ENCODE measurements at regions not wholly inside any gene's neighbourhood (a gene's known extent, or its start where the extent isn't known, plus 50 kb on each side); places are given as distances from the start of the nearest gene placed in this dataset.

DNA sequence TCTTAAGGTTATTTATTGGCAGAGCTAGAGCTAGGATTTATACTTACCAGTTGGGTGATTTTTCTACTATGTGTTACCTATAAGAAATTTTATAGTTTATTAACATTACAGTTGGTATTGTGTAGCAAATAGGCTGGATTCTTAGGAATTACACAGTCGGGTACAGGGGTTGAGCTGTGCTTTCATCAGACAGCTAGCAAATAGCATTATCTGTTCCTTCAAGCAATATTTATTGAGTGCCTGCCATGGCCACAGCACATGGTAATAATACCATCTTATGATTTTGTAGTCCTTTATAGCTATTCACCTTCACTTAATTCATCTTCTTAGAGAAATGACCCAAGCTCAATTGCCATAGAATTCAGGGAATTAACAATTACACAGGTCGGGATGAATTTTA, 109.4 kb upstream of the PACRGL start (continued):
- TF ChIP-seq, protein P1, sequence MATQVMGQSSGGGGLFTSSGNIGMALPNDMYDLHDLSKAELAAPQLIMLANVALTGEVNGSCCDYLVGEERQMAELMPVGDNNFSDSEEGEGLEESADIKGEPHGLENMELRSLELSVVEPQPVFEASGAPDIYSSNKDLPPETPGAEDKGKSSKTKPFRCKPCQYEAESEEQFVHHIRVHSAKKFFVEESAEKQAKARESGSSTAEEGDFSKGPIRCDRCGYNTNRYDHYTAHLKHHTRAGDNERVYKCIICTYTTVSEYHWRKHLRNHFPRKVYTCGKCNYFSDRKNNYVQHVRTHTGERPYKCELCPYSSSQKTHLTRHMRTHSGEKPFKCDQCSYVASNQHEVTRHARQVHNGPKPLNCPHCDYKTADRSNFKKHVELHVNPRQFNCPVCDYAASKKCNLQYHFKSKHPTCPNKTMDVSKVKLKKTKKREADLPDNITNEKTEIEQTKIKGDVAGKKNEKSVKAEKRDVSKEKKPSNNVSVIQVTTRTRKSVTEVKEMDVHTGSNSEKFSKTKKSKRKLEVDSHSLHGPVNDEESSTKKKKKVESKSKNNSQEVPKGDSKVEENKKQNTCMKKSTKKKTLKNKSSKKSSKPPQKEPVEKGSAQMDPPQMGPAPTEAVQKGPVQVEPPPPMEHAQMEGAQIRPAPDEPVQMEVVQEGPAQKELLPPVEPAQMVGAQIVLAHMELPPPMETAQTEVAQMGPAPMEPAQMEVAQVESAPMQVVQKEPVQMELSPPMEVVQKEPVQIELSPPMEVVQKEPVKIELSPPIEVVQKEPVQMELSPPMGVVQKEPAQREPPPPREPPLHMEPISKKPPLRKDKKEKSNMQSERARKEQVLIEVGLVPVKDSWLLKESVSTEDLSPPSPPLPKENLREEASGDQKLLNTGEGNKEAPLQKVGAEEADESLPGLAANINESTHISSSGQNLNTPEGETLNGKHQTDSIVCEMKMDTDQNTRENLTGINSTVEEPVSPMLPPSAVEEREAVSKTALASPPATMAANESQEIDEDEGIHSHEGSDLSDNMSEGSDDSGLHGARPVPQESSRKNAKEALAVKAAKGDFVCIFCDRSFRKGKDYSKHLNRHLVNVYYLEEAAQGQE (IDR thresholded peaks at IDR 0.05; ENCODE audit: unreplicated experiment) = no peak
- TF ChIP-seq NANOG (IDR thresholded peaks at IDR 0.05; ENCODE audit: borderline replicate concordance) (no peak), POLR2AphosphoS5 (IDR thresholded peaks at IDR 0.05; ENCODE audit: low read depth) (no peak)

DNA sequence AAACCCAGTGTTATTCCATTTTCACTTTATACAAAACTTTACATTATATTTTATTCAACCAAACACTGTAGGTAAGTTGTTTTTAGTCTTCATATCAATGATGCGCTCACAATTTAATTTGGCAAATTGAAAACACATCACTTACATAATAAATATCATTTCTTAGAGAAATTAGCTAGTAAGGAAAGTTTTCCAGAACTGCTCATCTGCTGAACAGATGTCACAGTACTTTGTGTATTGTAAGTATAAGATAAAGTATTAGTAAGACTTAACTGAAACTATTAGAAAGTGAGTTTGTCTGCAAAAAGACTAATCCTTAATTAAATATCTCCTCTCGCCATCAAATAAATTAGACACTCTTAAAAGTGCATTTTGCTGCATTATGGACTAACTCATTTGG, 108.7 kb upstream of the PACRGL start:
- Mint-ChIP-seq H3K4me3 (no peak overlapping the region), H3K4me1 (peaks cover 16% of the 10 kb centered on the region), H3K9me3 (no peaks in the 10 kb centered on the region), H3K27ac (no peak overlapping the region), H3K36me3 (ENCODE audit: low read depth) (no peaks in the 10 kb centered on the region), H3K27me3 (ENCODE audit: insufficient read depth, low read depth, poor library complexity) (no peaks in the 10 kb centered on the region)
- Histone ChIP-seq H3K27ac (ENCODE audit: low read depth) (no peak overlapping the region), H3K79me2 (replicated peaks; ENCODE audit: insufficient read depth) (no peaks in the 10 kb centered on the region), H3K9me2 (ENCODE audit: insufficient read depth) (no peaks in the 10 kb centered on the region), H3K4me2 (no peak overlapping the region), H3K36me3 (ENCODE audit: insufficient read depth) (no peaks in the 10 kb centered on the region), H3K27me3 (ENCODE audit: insufficient read depth) (no peaks in the 10 kb centered on the region), H3K4me3 (no peak overlapping the region), H2AFZ (no peak overlapping the region), H3K4me1 (ENCODE audit: insufficient read depth) (peaks cover 5% of the 10 kb centered on the region), H3F3A (replicated peaks; ENCODE audit: low read depth) (no peaks in the 10 kb centered on the region), H4K20me1 (replicated peaks; ENCODE audit: insufficient read depth) (no peaks in the 10 kb centered on the region)
- ATAC-seq (no peak), DNase-seq (ENCODE audit: low spot score) (no peak)
- TF ChIP-seq, protein P2, sequence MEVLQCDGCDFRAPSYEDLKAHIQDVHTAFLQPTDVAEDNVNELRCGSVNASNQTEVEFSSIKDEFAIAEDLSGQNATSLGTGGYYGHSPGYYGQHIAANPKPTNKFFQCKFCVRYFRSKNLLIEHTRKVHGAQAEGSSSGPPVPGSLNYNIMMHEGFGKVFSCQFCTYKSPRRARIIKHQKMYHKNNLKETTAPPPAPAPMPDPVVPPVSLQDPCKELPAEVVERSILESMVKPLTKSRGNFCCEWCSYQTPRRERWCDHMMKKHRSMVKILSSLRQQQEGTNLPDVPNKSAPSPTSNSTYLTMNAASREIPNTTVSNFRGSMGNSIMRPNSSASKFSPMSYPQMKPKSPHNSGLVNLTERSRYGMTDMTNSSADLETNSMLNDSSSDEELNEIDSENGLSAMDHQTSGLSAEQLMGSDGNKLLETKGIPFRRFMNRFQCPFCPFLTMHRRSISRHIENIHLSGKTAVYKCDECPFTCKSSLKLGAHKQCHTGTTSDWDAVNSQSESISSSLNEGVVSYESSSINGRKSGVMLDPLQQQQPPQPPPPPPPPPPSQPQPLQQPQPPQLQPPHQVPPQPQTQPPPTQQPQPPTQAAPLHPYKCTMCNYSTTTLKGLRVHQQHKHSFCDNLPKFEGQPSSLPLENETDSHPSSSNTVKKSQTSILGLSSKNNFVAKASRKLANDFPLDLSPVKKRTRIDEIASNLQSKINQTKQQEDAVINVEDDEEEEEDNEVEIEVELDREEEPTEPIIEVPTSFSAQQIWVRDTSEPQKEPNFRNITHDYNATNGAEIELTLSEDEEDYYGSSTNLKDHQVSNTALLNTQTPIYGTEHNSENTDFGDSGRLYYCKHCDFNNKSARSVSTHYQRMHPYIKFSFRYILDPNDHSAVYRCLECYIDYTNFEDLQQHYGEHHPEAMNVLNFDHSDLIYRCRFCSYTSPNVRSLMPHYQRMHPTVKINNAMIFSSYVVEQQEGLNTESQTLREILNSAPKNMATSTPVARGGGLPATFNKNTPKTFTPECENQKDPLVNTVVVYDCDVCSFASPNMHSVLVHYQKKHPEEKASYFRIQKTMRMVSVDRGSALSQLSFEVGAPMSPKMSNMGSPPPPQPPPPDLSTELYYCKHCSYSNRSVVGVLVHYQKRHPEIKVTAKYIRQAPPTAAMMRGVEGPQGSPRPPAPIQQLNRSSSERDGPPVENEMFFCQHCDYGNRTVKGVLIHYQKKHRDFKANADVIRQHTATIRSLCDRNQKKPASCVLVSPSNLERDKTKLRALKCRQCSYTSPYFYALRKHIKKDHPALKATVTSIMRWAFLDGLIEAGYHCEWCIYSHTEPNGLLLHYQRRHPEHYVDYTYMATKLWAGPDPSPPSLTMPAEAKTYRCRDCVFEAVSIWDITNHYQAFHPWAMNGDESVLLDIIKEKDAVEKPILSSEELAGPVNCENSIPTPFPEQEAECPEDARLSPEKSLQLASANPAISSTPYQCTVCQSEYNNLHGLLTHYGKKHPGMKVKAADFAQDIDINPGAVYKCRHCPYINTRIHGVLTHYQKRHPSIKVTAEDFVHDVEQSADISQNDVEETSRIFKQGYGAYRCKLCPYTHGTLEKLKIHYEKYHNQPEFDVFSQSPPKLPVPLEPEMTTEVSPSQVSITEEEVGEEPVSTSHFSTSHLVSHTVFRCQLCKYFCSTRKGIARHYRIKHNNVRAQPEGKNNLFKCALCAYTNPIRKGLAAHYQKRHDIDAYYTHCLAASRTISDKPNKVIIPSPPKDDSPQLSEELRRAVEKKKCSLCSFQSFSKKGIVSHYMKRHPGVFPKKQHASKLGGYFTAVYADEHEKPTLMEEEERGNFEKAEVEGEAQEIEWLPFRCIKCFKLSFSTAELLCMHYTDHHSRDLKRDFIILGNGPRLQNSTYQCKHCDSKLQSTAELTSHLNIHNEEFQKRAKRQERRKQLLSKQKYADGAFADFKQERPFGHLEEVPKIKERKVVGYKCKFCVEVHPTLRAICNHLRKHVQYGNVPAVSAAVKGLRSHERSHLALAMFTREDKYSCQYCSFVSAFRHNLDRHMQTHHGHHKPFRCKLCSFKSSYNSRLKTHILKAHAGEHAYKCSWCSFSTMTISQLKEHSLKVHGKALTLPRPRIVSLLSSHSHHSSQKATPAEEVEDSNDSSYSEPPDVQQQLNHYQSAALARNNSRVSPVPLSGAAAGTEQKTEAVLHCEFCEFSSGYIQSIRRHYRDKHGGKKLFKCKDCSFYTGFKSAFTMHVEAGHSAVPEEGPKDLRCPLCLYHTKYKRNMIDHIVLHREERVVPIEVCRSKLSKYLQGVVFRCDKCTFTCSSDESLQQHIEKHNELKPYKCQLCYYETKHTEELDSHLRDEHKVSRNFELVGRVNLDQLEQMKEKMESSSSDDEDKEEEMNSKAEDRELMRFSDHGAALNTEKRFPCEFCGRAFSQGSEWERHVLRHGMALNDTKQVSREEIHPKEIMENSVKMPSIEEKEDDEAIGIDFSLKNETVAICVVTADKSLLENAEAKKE (CRISPR knock-in tag; IDR thresholded peaks at IDR 0.05) = no peak
- TF ChIP-seq JUNB (IDR thresholded peaks at IDR 0.05; ENCODE audit: unreplicated experiment) = no peak
- TF ChIP-seq ZNF114 (CRISPR knock-in tag; IDR thresholded peaks at IDR 0.05) = no peak
- TF ChIP-seq ZNF331 (CRISPR knock-in tag; IDR thresholded peaks at IDR 0.05; ENCODE audit: low read depth) = no peak
- TF ChIP-seq NANOG (IDR thresholded peaks at IDR 0.05; ENCODE audit: borderline replicate concordance) = no peak
- TF ChIP-seq, protein P3, sequence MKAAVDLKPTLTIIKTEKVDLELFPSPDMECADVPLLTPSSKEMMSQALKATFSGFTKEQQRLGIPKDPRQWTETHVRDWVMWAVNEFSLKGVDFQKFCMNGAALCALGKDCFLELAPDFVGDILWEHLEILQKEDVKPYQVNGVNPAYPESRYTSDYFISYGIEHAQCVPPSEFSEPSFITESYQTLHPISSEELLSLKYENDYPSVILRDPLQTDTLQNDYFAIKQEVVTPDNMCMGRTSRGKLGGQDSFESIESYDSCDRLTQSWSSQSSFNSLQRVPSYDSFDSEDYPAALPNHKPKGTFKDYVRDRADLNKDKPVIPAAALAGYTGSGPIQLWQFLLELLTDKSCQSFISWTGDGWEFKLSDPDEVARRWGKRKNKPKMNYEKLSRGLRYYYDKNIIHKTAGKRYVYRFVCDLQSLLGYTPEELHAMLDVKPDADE (IDR thresholded peaks at IDR 0.05) = no peak
- no peak for TF ChIP-seq CREB1 (CRISPR knock-in tag; IDR thresholded peaks at IDR 0.05; ENCODE audit: low read depth)
- TF ChIP-seq EZH2 (IDR thresholded peaks at IDR 0.05; ENCODE audit: low read depth, unreplicated experiment) = no peak
- no peak for TF ChIP-seq EZH2phosphoT487 (IDR thresholded peaks at IDR 0.05; ENCODE audit: unreplicated experiment)
- TF ChIP-seq, protein P1 (IDR thresholded peaks at IDR 0.05; ENCODE audit: unreplicated experiment) = no peak
- no peak for TF ChIP-seq POLR2AphosphoS5 (IDR thresholded peaks at IDR 0.05; ENCODE audit: low read depth)
- TF ChIP-seq STAT1 (IDR thresholded peaks at IDR 0.05; ENCODE audit: unreplicated experiment) = no peak

All from GM23338 (cell line).